ENCODE measurements at regions not wholly inside any gene's neighbourhood (a gene's known extent, or its start where the extent isn't known, plus 50 kb on each side); places are given as distances from the start of the nearest gene placed in this dataset.
"Not testable (repeated sequence)": the region's sequence is repeated elsewhere in the genome, so short reads cannot be mapped to it uniquely, and the experiment has no call there.

- no peaks in the 10 kb centered on the region for H3K79me2 ChIP-seq
- H2AFZ ChIP-seq = no peak overlapping the region
- H3K27ac ChIP-seq = no peak overlapping the region
- TF ChIP-seq, protein P1, sequence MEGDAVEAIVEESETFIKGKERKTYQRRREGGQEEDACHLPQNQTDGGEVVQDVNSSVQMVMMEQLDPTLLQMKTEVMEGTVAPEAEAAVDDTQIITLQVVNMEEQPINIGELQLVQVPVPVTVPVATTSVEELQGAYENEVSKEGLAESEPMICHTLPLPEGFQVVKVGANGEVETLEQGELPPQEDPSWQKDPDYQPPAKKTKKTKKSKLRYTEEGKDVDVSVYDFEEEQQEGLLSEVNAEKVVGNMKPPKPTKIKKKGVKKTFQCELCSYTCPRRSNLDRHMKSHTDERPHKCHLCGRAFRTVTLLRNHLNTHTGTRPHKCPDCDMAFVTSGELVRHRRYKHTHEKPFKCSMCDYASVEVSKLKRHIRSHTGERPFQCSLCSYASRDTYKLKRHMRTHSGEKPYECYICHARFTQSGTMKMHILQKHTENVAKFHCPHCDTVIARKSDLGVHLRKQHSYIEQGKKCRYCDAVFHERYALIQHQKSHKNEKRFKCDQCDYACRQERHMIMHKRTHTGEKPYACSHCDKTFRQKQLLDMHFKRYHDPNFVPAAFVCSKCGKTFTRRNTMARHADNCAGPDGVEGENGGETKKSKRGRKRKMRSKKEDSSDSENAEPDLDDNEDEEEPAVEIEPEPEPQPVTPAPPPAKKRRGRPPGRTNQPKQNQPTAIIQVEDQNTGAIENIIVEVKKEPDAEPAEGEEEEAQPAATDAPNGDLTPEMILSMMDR (IDR thresholded peaks at IDR 0.05) = no peak
- H3K27me3 ChIP-seq (ENCODE audit: control insufficient read depth, insufficient read depth, low read length) = no peaks in the 10 kb centered on the region
- no peaks in the 10 kb centered on the region for H3K4me1 ChIP-seq
- H3K36me3 ChIP-seq (ENCODE audit: control insufficient read depth, insufficient read depth, low read length) = no peaks in the 10 kb centered on the region
- H3K9me3 ChIP-seq (ENCODE audit: control insufficient read depth, low read length) = no peaks in the 10 kb centered on the region
- H3K9ac ChIP-seq = no peak overlapping the region
- H3K4me3 ChIP-seq (ENCODE audit: low read depth, low read length) = no peak overlapping the region
- H3K4me2 ChIP-seq (ENCODE audit: low read length) = no peak overlapping the region
Measured at GRCh38 chr4:128648021-128648420, 161.5 kb upstream of the JADE1 start.

DNA sequence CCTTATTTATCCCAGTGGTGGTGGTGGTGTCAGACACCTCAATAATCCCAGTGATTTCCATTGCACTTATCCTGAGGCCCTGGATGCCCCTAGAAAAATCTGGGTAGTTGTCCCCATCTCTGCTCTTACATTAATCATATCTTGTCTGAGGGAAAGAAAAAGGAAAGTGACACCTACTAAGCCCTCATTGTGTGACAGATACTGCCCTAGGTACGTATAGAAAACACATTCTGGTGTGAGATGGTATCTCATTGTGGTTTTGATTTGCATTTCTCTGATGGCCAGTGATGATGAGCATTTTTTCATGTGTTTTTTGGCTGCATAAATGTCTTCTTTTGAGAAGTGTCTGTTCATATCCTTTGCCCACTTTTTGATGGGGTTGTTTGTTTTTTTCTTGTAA lies 162.6 kb upstream of the JADE1 start:
- not testable (repeated sequence) for H3K4me3 ChIP-seq (ENCODE audit: low read depth, low read length); H3K4me2 ChIP-seq (ENCODE audit: low read length); H3K36me3 ChIP-seq (ENCODE audit: control insufficient read depth, insufficient read depth, low read length); H2AFZ ChIP-seq; H3K27ac ChIP-seq; H3K4me1 ChIP-seq; H3K9me3 ChIP-seq (ENCODE audit: control insufficient read depth, low read length); H3K27me3 ChIP-seq (ENCODE audit: control insufficient read depth, insufficient read depth, low read length); H3K9ac ChIP-seq; H3K79me2 ChIP-seq

DNA sequence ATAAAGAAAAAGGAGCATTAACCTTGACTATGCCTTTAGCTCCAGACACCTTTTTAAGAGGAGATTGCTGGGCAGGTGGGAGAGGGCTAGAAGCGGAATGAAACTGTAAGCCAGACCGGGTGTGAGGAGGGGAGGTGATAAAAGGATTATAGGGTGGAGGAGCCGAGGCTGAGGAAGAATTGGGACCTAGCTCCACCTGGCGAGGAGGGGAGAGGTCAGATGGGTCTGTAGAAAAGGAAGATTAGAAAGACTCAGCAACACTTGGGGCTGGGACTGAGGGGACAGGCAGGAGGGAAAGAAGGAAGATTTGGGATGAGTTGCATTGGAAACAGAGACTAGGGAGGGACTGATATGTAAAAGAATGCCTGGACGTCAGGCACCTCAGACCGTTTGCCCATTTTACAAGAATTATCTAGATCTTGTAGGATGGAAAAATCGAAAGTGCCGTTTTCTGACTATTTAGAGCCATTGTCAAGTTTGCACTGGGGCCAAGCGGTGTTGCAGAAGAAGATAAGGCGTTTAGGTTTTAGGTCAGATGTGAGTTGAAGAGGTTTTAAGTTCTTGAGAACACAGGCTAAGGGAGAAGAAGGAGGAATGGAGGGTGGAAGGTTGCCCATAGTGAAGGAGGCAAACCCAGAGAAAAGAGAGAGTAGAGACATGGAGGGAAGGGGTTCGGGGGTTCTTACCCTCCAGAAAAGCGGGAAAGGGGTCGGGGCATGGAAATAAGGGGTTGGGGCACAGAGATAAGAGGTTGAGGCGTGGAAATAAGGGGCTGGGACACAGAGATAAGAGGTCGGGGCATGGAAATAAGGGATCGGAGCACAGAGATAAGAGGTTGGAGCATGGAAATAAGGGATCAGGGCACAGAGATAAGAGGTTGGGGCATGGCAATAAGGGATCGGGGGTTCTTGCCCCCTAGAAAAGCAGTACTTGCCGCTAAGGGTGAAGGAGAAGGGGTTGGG lies 164.5 kb upstream of the JADE1 start:
- not testable (repeated sequence) for H2AFZ ChIP-seq; H3K79me2 ChIP-seq; H3K36me3 ChIP-seq (ENCODE audit: control insufficient read depth, insufficient read depth, low read length); H3K27ac ChIP-seq; H3K9ac ChIP-seq; H3K9me3 ChIP-seq (ENCODE audit: control insufficient read depth, low read length); H3K4me2 ChIP-seq (ENCODE audit: low read length); H3K4me1 ChIP-seq; H3K4me3 ChIP-seq (ENCODE audit: low read depth, low read length); H3K27me3 ChIP-seq (ENCODE audit: control insufficient read depth, insufficient read depth, low read length)

DNA sequence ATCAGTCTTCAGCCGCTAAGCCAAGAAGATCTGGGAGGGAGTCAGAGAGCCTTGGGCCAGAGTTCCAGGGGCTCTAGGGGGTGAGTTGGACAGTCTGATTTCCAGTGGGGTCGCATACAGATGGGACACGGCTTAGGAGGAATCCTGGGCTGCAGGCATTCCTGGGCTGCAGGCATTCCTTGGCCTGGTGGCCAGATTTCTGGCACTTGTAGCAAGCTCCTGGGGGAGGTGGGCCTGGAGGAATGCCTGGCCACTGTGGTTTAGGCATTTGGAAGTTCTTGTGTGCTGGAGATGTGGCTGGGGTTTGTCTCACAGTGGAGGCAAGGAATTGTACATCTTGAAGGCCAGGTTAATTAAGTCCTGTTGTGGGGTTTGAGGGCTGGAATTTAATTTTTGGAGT lies 165.4 kb upstream of the JADE1 start:
- not testable (repeated sequence) for H3K4me3 ChIP-seq (ENCODE audit: low read depth, low read length); H3K9me3 ChIP-seq (ENCODE audit: control insufficient read depth, low read length); H3K9ac ChIP-seq; H3K4me1 ChIP-seq; H2AFZ ChIP-seq; H3K36me3 ChIP-seq (ENCODE audit: control insufficient read depth, insufficient read depth, low read length); H3K27ac ChIP-seq; H3K4me2 ChIP-seq (ENCODE audit: low read length); H3K79me2 ChIP-seq; H3K27me3 ChIP-seq (ENCODE audit: control insufficient read depth, insufficient read depth, low read length)

DNA sequence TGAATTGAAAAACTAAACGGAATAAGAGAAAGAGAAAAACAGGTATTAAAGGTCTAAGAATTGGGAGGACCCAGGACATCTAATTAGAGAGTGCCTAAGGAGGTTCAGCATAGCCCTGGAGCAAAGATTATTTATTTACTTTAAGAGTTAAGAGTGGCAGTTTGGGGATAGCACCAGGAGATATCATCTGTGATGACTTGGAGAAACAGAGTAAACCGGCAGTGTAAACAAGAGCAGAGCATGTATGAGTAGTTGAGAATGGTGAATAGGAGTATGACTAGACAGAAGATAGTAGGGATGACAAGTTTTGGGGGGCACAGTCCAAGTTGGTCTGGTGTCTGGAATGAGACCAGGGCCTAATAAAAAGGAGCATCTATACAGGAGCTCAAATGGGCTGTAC lies 167.9 kb upstream of the JADE1 start:
- not testable (repeated sequence) for H3K27me3 ChIP-seq (ENCODE audit: control insufficient read depth, insufficient read depth, low read length); H3K9ac ChIP-seq; H3K79me2 ChIP-seq; H3K27ac ChIP-seq; H3K4me1 ChIP-seq; H3K36me3 ChIP-seq (ENCODE audit: control insufficient read depth, insufficient read depth, low read length); H3K4me3 ChIP-seq (ENCODE audit: low read depth, low read length); H3K4me2 ChIP-seq (ENCODE audit: low read length); H3K9me3 ChIP-seq (ENCODE audit: control insufficient read depth, low read length); H2AFZ ChIP-seq

DNA sequence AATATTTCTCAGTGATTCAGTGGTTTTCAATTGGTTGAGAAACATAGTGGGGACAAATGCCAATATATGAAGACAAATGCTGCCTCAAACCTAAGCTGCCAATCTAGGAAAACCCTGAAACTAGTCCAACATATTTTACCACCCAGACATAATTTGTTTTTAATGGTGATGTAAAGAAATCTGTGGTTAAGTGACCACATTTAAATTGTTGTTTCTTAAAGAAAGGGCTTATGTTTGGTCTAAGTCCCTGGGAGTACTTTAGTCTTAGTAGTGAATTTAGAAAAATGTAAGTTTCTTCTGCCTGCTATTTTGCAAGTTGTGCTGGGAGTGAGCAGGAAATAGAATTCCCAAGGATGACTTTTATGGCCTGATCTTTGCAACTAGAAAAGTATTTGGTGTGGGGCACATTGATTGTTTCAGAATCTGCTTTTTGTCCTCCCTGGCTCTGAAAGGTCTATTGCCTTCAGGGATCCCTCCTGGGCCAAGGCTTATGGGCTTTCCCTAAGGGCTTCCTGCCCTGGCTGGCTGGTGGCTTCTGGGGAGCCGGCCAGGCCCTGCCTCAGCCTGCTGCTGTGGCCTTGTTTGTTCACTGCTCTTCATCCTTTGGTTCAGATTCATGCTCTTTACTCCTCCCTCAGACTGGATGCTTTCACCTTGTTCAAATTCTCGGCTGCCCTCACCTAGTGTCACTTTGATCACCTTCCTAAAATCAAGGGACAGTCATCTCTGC lies 169.8 kb upstream of the JADE1 start:
- Histone ChIP-seq H3K27me3 (ENCODE audit: control insufficient read depth, insufficient read depth, low read length) (no peaks in the 10 kb centered on the region), H3K79me2 (no peaks in the 10 kb centered on the region), H3K27ac (no peak overlapping the region), H3K4me2 (ENCODE audit: low read length) (no peak overlapping the region), H2AFZ (no peak overlapping the region), H3K9ac (no peak overlapping the region), H3K4me3 (ENCODE audit: low read depth, low read length) (no peak overlapping the region), H3K4me1 (no peaks in the 10 kb centered on the region), H3K36me3 (ENCODE audit: control insufficient read depth, insufficient read depth, low read length) (no peaks in the 10 kb centered on the region), H3K9me3 (ENCODE audit: control insufficient read depth, low read length) (no peaks in the 10 kb centered on the region)
- TF ChIP-seq, protein P1 (IDR thresholded peaks at IDR 0.05) = no peak

Measured in parathyroid adenoma (tissue), 2 donors.